ENCODE measurements at regions not wholly inside any gene's neighbourhood (a gene's known extent, or its start where the extent isn't known, plus 50 kb on each side); places are given as distances from the start of the nearest gene placed in this dataset.

GRCh38 chr2:48258481-48259149 is 55.9 kb upstream of the FOXN2 start:
- DNase-seq (ENCODE audit: low spot score), result no peak

GRCh38 chr2:48259811-48260210 is 54.7 kb upstream of the FOXN2 start:
- DNase-seq (ENCODE audit: low spot score), result no peak

- no peak for DNase-seq (ENCODE audit: low spot score)
Measured at GRCh38 chr2:48264627-48265026, 49.9 kb upstream of the FOXN2 start.

All from HuH-7 (cell line).